Naive thymus-derived CD8-positive, alpha-beta T cell (primary cell): ENCODE measurements at regions not wholly inside any gene's neighbourhood (a gene's known extent, or its start where the extent isn't known, plus 50 kb on each side); places are given as distances from the start of the nearest gene placed in this dataset.

Source experiments
- ATAC-seq, 2 donors: fragments of 150-1000 bp; cut with Tn5 transposase in 1 of 2; sonication (Bioruptor Pico), chemical (Tn5 transposase) in 1 of 2; 1 replicate in 1 of 2; 2 replicates in 1 of 2; pipeline ENCODE4 v1.10.0; 2021; ENCODE audit warnings: mild to moderate bottlenecking in 2 of 2, moderate library complexity in 2 of 2
- POLR2A ChIA-PET: fragments of 350-600 bp; sonication (Branson Sonifier 250); formaldehyde crosslinking; loops from one replicate; lab custom pipeline; 2021; ENCODE audit warnings: antibody characterized with exemption; lab: Charles Lee
- DNase-seq, 10 donors: peaks; one replicate each; pipeline versions ENCODE4 v3.0.0 to v3.0.0-alpha.2; 2020 to 2022
- H3K27ac Mint-ChIP-seq, 10 donors: one replicate each; pipeline ENCODE4 v1.8.0; 2020 to 2022; ENCODE audit warnings: mild to moderate bottlenecking in 10 of 10, mixed read lengths in 10 of 10, moderate library complexity in 4 of 10, inconsistent platforms in 1 of 10
- H3K27me3 Mint-ChIP-seq, 5 donors: one replicate each; pipeline ENCODE4 v1.8.0; 2021 to 2022; ENCODE audit warnings: mixed read lengths in 5 of 5
- H3K36me3 Mint-ChIP-seq, 3 donors: one replicate each; pipeline ENCODE4 v1.8.0; 2020 to 2022; ENCODE audit warnings: mixed read lengths in 3 of 3, mild to moderate bottlenecking in 2 of 3, inconsistent platforms in 1 of 3
- H3K4me1 Mint-ChIP-seq, 4 donors: one replicate each; pipeline ENCODE4 v1.8.0; 2021 to 2022; ENCODE audit warnings: mixed read lengths in 4 of 4
- H3K4me3 Mint-ChIP-seq, 10 donors: one replicate each; pipeline ENCODE4 v1.8.0; 2020 to 2022; ENCODE audit warnings: mild to moderate bottlenecking in 10 of 10, mixed read lengths in 10 of 10, moderate library complexity in 6 of 10, inconsistent platforms in 1 of 10
- H3K9me3 Mint-ChIP-seq, 9 donors: one replicate each; pipeline ENCODE4 v1.8.0; 2020 to 2022; ENCODE audit warnings: mixed read lengths in 9 of 9, mild to moderate bottlenecking in 3 of 9, inconsistent platforms in 1 of 9, moderate library complexity in 1 of 9

DNA sequence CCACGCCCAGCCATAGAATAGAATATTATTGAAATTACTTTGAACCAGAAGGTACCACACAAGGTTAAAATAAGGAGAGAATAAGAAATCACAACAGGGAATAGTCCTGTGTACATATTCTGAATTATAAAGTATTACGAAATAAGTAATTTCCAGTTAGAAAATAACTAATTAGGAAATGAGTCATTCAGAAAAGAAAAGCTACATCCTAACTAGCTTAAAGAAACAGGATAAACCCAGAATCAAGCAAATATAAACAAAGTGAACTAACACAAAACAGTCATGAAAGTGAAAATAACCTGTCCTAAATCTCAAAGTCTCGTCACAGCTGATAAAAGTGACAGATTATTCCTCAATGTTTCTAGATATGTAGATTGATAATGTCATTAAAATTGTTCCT lies 74.8 kb upstream of the NEBL start:
- H3K36me3 Mint-ChIP-seq: no peaks in the 10 kb centered on the region
- DNase-seq: no peak
- H3K4me3 Mint-ChIP-seq: no peak overlapping the region
- no peaks in the 10 kb centered on the region for H3K9me3 Mint-ChIP-seq
- H3K4me1 Mint-ChIP-seq: peaks cover 0 to 2% (median 0%) of the 10 kb centered on the region in 4 donors
- POLR2A ChIA-PET: no interaction called here
- peaks cover 0 to 3% (median 0%) of the 10 kb centered on the region in 5 donors for H3K27me3 Mint-ChIP-seq
- ATAC-seq: no peak
- no peak overlapping the region for H3K27ac Mint-ChIP-seq

GRCh38 chr10:20970708-20971107 lies 73.6 kb upstream of the NEBL start:
- Mint-ChIP-seq H3K9me3 (no peaks in the 10 kb centered on the region), H3K27me3 (peaks cover 0 to 3% (median 0%) of the 10 kb centered on the region in 5 donors), H3K27ac (no peak overlapping the region), H3K36me3 (no peaks in the 10 kb centered on the region), H3K4me1 (peaks cover 0 to 2% (median 0%) of the 10 kb centered on the region in 4 donors), H3K4me3 (no peak overlapping the region)
- DNase-seq: no peak
- POLR2A ChIA-PET: no interaction called here
- ATAC-seq: no peak

DNA sequence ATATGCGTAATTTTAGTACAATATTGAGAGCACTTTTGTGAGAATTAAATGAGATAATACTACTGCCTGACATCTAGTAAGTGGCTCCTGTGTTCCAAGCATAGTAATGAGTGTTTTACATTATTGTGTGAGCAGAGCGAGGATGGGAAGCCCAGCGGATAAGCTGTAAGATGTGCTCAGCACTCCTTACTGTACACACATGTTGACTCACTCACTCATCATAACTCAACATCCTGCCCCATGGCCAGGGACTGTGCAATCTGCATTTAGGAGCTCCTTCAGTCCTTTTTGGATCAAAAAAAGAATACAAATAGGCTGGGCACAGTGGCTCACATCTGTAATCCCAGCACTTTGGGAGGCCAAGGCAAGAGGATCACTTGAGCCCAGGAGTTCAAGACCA lies 72.9 kb upstream of the NEBL start:
- no peak overlapping the region for H3K4me3 Mint-ChIP-seq
- H3K4me1 Mint-ChIP-seq: peaks cover 0 to 2% (median 0%) of the 10 kb centered on the region in 4 donors
- peaks cover 0 to 3% (median 0%) of the 10 kb centered on the region in 5 donors for H3K27me3 Mint-ChIP-seq
- H3K36me3 Mint-ChIP-seq: no peaks in the 10 kb centered on the region
- H3K27ac Mint-ChIP-seq: no peak overlapping the region
- H3K9me3 Mint-ChIP-seq: peaks cover 0 to 6% (median 0%) of the 10 kb centered on the region in 9 donors
- no peak for DNase-seq
- ATAC-seq: no peak
- POLR2A ChIA-PET: no interaction called here

GRCh38 chr10:20966426-20966825 lies 69.3 kb upstream of the NEBL start:
- Mint-ChIP-seq H3K9me3 (peaks cover 0 to 15% (median 0%) of the 10 kb centered on the region in 9 donors), H3K36me3 (no peaks in the 10 kb centered on the region), H3K4me3 (no peak overlapping the region), H3K27me3 (no peaks in the 10 kb centered on the region), H3K4me1 (peaks cover 0 to 2% (median 0%) of the 10 kb centered on the region in 4 donors), H3K27ac (no peak overlapping the region)
- ATAC-seq (no peak), DNase-seq (no peak)
- POLR2A ChIA-PET: no interaction called here

DNA sequence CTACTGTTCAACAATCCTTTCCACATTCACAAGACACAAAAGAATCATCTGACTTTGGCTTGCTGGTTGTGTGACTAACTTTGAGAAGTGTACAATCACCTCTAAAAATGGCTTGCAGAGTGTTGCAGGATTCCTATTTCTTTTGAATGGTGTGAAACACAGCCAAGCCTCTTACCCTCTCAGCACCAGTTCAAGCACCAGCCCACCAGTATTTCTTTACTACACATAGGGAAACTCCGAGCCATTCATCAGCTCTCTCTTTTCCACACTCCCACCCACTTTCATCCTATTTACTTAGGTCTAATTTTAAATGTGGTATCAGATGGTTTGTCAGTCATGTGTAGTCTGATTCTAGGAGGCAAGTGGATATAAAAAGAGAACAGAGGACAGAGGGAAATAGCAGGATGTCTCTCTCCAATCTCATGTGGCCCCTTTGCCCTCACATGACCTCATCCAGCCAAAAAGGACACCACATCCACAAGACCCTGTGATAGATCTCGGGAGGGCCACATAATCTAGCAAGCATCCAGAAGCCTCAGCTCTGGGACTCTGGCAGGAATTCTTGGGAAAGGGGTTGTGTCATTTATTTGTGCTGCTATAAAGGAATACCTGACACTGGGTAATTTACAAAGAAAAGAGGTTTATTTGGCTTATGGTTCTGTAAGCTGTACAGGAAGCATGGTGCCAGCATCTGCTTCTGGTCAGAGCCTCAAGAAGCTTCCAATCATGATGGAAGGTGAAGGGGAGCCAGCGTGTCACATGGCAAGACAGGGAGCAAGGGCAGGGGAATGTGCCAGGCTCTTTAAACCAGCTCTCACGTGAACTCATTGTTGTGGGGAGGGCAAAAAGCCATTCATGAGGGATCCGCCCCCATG lies 66.8 kb upstream of the NEBL start:
- Mint-ChIP-seq H3K9me3 (peaks cover 0 to 15% (median 0%) of the 10 kb centered on the region in 9 donors), H3K4me3 (no peak overlapping the region), H3K4me1 (no peaks in the 10 kb centered on the region), H3K36me3 (no peaks in the 10 kb centered on the region), H3K27ac (no peak overlapping the region), H3K27me3 (no peaks in the 10 kb centered on the region)
- ATAC-seq (no peak), DNase-seq (no peak)
- POLR2A ChIA-PET: no interaction called here

DNA sequence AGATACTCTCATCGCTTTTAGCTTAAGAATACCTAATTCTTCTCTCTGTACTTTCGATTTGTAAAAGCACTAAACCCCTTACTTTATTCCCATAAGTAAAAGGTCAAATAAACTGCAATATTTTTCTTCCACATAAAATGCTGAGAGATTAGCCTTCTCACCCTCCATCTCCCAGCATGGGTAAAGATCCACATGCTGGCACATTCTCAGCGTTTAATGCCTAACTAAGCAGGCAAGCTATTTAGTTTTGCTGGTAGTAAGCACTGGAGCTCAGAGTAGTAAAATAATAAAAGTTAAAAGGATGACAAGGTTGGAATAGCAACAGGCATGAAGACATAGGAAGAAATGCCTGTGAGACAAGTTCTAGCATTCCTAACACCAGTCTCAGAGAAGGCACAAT lies 65.9 kb upstream of the NEBL start:
- DNase-seq (no peak), ATAC-seq (no peak)
- Mint-ChIP-seq H3K4me1 (no peaks in the 10 kb centered on the region), H3K9me3 (peaks cover 0 to 15% (median 0%) of the 10 kb centered on the region in 9 donors), H3K4me3 (no peak overlapping the region), H3K27me3 (no peaks in the 10 kb centered on the region), H3K27ac (no peak overlapping the region), H3K36me3 (no peaks in the 10 kb centered on the region)
- POLR2A ChIA-PET: no interaction called here

DNA sequence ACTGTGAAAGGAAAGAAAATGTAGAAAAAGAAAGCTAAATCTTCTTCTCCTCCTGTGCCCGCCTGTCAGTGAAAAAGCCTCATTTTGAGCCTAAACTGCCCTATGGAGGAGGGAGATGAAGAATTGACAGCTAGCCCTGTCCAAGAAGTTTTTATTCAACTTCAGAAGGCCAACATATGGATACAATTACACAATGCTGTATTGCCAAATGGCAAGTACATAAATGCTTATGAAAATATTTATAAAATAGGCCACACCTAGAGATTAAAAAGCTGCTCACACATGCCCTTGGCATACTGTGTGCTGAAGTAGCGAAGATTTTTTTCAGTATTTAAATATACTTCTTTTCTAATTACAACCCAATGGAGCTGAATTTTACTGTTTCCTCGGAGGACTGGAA lies 65.1 kb upstream of the NEBL start:
- ATAC-seq: no peak
- POLR2A ChIA-PET: no interaction called here

GRCh38 chr10:20959242-20959641 lies 62.1 kb upstream of the NEBL start:
- Mint-ChIP-seq H3K27me3 (peaks cover 0 to 2% (median 0%) of the 10 kb centered on the region in 5 donors), H3K4me1 (no peaks in the 10 kb centered on the region), H3K9me3 (peaks cover 0 to 1% (median 0%) of the 10 kb centered on the region in 9 donors), H3K27ac (no peak overlapping the region), H3K36me3 (no peaks in the 10 kb centered on the region), H3K4me3 (no peak overlapping the region)
- POLR2A ChIA-PET: no interaction called here
- ATAC-seq: no peak
- DNase-seq: no peak

More for the DNA sequence above, 65.1 kb upstream of the NEBL start:
- Mint-ChIP-seq H3K27me3 (peaks cover 0 to 2% (median 0%) of the 10 kb centered on the region in 5 donors), H3K36me3 (no peaks in the 10 kb centered on the region), H3K27ac (no peak overlapping the region), H3K4me1 (no peaks in the 10 kb centered on the region), H3K4me3 (no peak overlapping the region), H3K9me3 (peaks cover 0 to 15% (median 0%) of the 10 kb centered on the region in 9 donors)
- no peak for DNase-seq

DNA sequence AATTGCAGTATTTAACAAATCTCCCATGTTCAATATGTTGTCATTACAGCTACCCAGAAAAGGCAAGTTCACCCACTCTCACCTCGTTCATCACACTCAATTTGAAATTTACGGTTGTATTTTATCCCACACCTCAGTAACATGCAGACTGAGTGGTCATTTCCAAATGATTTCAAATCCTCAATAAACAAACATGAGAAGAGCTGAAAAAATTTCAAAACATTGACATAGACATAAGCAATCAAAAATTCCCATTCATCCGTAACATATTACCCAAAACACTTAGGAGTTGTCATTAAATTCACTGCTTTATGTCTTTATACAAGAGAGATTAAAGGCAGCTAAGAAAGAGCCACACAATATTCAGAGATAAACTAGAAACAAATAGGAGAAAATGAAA lies 61.7 kb upstream of the NEBL start:
- no peak overlapping the region for H3K4me3 Mint-ChIP-seq
- DNase-seq (no peak), ATAC-seq (no peak)
- H3K36me3 Mint-ChIP-seq: no peaks in the 10 kb centered on the region
- H3K27ac Mint-ChIP-seq: no peak overlapping the region
- no peaks in the 10 kb centered on the region for H3K9me3 Mint-ChIP-seq
- no peaks in the 10 kb centered on the region for H3K4me1 Mint-ChIP-seq
- H3K27me3 Mint-ChIP-seq: peaks cover 0 to 2% (median 0%) of the 10 kb centered on the region in 5 donors
- POLR2A ChIA-PET: no interaction called here

DNA sequence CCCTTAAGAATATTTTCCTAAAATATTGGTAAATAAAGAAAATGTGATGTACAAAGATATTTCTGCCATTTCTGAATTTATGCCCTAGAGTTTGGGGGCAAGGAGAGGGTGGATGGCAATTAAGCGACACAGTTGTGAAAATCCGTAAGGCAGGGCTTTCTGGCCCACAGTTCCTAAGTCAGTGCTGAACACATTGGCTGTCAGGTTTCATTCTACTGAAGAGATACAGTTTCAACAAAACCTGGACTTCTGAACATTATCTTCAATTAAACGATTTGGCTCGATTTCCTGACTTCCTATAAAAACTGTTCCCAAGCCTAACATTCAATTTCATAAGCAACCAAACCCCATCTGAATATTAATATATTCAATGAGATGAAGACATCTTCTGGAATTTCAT lies 61.1 kb upstream of the NEBL start:
- Mint-ChIP-seq H3K27ac (no peak overlapping the region), H3K4me3 (no peak overlapping the region), H3K36me3 (no peaks in the 10 kb centered on the region), H3K9me3 (no peaks in the 10 kb centered on the region), H3K27me3 (peaks cover 0 to 2% (median 0%) of the 10 kb centered on the region in 5 donors), H3K4me1 (no peaks in the 10 kb centered on the region)
- ATAC-seq (no peak), DNase-seq (no peak)
- POLR2A ChIA-PET: no interaction called here

- no peak overlapping the region for H3K4me3 Mint-ChIP-seq
- no peaks in the 10 kb centered on the region for H3K36me3 Mint-ChIP-seq
- no peak for DNase-seq
- H3K9me3 Mint-ChIP-seq: no peaks in the 10 kb centered on the region
- peaks cover 0 to 2% (median 0%) of the 10 kb centered on the region in 5 donors for H3K27me3 Mint-ChIP-seq
- no peak overlapping the region for H3K27ac Mint-ChIP-seq
- H3K4me1 Mint-ChIP-seq: no peaks in the 10 kb centered on the region
- no peak for ATAC-seq
- POLR2A ChIA-PET: no interaction called here
These were observed 60.6 kb upstream of the NEBL start for GRCh38 chr10:20957744-20958143.

DNA sequence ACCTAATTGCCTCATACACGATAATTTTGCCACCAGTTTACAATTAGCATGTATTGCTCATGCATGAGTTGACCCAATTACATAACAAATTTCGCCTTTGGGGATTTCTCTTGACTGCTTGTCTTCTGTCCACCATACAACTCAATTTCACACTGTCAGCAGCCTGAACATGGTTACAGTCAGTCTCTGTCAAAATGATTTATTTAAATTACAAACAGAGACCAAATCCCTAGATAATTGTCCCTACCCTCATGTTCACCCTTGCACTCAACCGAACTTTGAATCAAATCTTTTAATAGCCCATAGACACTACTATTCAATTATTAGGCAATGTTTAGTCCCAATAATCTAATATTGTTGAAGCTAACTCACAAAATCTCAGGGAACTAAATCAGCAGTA lies 59.7 kb upstream of the NEBL start:
- DNase-seq (no peak), ATAC-seq (no peak)
- Mint-ChIP-seq H3K9me3 (no peaks in the 10 kb centered on the region), H3K4me3 (no peak overlapping the region), H3K36me3 (no peaks in the 10 kb centered on the region), H3K4me1 (no peaks in the 10 kb centered on the region), H3K27ac (no peak overlapping the region), H3K27me3 (peaks cover 0 to 2% (median 0%) of the 10 kb centered on the region in 5 donors)
- POLR2A ChIA-PET: no interaction called here

- Mint-ChIP-seq H3K27me3 (peaks cover 0 to 5% (median 0%) of the 10 kb centered on the region in 5 donors), H3K4me3 (no peak overlapping the region), H3K9me3 (no peaks in the 10 kb centered on the region), H3K27ac (no peak overlapping the region), H3K36me3 (no peaks in the 10 kb centered on the region), H3K4me1 (no peaks in the 10 kb centered on the region)
- POLR2A ChIA-PET: no interaction called here
- DNase-seq (no peak), ATAC-seq (no peak)
These were observed 58.3 kb upstream of the NEBL start for GRCh38 chr10:20955355-20955893.
